GM18867 (cell line): ENCODE measurements at regions not wholly inside any gene's neighbourhood (a gene's known extent, or its start where the extent isn't known, plus 50 kb on each side); places are given as distances from the start of the nearest gene placed in this dataset.

Experiments
- ATAC-seq: cut with Tn5 transposase; IDR thresholded peaks from one replicate; pipeline ENCODE4 v1.9.1; 2021; ENCODE audit warnings: mild to moderate bottlenecking, moderate library complexity; ENCODE audit not compliant: unreplicated experiment

DNA sequence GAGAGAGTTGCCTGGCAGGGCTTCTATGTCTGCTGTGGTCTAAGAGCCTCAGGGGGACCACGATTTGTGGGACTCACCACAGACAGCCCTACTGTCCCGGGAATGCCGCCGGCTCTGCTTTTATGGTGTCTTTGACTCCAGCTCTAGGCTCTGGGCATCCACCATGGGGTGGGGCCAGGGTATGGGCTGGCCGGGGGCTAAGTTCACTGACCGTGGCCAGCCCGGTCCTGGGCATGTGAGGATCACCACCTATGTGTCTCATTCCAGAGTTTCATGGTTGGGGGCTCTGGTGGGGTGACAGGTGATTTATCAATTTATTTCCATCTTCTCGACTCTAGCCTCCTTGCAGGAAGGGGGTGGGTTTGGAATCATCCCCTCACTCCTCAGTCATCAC is 139.4 kb downstream of the GADD45G start:
- ATAC-seq, result no peak

DNA sequence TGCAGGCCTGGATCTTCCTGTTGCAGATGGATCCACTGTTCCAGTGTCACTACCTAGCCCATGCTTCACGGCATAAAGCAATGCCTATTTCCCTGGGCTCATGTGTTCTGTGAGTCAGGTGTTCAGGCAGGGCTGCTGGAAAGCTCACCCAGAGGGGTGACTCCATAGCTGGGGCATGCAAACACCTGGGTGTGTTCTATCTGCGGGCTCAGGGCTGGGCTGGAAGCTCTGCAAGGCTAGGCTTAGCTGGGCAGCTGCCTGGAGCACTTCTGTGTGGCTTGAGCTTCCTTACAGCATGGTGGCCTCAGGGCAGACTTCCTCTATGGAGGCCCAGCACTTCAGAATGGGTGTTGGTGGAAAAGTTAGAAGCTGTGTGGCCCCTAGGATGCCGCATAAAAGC is 139.9 kb downstream of the GADD45G start:
- ATAC-seq, result no peak

DNA sequence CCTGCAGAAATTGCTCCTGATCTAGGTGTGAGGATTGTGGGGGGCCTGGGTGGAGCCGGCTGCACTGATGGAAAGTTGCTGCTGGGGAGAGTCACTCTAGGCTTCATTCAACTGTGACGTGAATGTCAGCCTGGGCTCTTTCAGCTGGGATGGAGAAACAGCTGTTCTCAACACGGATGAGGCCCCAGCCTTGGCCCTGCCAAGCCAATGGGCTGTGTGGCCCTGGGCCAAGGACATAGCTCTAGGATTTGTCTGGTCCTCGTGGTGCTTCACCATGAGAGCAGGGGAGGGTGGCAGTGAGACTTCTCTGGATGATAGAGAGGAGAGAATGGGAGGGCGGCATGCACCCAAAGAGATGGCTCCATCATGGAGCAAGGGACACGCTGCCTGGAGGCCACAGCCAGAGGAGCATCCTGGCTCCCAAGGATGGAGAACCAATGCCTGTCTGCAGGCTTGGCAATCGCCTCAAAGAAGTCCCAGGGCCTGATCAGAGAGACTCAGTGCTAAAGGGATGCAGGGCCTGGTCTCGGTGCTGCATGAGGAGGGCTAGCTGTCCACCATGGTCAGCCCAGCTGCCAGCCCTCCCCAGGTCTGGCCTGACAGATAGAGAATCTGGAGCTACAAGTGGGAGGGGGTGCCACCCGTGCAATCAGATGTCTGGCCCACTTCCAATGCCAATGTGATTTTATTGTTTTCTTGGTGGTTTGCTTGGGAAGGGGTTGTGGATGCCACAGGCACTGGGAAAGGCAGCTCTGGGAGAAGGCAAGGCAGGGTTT is 141.0 kb downstream of the GADD45G start:
- no peak for ATAC-seq

DNA sequence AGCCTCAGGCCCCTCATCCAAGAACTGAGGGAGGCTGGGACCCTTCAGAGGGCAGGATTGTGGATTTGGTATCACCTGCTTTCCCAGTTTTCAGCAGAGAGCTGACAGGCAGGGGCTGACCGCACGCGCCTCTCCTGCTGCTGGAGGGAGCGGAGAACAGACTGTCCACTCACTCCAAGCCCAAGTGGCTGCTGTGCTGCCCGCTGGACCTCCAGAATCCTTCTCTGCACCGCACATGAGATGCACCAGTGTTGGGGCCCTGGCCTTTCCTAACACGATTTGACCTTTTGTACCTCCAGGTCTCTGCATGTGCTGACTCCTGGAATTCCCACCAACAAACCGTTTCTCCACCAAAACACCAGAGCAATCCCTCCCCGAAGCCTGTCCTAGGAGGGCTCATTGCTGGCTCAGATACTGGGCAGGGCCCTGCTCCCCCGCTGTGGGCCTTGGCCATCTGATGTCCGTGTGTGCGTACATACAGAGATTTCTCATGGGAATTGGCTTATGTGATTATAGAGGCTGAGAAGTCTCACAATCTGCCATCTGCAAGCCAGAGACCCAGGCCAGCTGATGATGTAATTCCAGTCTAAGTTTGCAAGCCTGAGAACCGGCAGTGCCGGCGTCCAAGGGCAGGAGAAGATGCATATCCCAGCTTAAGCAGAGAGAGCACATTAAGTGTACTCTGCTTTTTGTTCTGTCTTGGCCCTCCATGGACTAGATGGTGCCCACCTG is 141.7 kb downstream of the GADD45G start:
- no peak for ATAC-seq

DNA sequence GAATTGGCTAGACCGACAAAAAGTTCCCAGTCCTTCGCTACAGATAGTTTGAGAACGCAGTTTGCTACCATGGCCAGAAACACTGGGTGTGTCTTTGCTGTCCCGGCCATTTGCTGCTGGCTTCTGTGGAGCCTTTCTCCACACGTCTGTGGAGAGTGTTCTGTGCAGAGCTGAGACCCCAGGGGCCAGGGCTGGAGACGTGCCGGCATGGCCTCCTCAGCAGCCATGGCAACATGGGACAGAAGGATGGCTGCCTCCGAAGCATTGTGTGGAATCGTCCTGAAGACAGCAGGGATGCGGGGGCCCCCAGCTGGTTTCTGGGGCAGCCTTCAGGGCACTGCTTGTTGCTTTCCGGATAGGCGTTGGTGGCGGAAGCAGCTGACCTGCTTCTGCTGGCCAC is 142.8 kb downstream of the GADD45G start:
- no peak for ATAC-seq

DNA sequence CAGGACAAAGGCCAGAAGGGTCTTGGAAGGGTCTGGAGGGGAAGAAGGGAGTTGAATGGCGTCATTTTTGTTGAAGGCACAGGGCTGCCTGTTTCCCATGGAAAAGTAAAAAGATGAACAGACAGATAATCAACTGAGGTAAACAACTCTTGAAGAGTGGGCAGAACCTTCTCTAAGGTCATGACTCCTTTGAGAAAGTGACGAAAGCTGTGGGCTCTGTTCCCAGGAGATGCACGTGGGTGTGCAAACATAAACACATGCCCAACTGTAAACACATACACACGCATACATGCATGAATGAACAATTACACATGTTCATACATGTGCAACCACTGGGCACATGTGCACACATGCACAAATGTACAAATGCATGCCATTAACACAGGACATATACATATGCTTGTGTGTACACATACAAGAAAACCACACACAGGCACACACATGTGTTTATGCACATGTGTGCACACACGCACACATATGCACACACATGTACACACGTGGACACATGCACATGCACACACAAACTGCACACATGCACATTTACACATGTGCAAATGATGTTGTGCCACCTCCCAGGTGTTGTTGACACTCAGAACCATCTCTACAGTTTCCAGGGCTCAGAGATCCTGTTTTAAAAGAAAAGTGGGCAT is 143.3 kb downstream of the GADD45G start:
- ATAC-seq, result no peak

DNA sequence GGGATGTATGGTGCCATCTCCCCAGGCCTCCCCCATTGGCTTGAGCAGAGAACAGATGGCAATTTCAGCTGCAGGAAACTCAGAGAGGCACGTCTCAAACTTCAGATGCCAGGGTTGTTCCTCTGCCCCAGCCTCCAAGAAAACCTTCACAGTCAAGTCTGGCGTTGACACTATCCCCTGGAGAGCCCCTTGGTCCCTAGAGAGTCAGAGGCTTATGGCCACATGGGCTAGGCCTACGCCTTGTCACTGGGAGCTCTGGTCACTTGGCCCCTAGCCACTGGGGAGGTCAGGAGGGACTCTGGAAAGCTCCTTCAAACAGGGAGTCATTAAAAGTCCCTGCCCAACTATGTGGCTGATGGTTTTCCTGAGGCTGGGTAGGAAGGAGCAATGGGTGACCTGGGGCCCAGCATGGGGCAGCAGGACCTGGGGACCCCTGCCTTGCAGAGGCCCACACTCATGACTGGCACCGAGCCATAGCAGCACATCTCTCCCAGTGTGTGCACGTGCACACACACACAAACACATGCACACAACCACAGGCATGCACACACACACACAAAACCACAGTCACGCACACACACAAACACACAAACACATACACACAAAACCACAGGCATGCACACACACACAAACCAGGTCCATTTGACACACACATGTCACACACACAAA is 144.2 kb downstream of the GADD45G start:
- no peak for ATAC-seq

DNA sequence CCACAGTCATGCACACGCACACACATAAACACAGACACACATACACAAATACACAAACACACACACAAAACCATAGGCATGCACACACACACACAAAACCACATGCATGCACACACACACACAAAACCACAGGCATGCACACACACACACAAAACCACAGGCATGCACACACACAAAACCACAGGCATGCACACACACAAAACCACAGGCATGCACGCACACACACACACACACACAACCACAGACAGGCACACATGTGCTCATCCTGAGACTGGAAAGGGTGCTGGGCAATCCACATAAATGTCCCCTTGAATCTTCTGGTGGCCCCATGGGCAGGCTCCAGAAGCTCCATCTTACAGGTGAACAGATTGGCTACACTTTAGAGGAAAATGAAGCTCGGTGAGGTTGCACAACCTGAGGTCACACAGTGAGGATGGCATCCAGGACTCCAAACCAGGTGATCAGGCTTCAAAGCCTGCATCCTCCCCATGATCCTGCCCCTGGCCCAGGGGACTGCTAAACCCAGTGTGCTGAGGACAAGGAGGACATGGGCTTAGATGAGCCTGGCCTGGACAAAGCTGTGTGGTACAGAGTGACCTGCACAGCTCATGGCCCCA is 144.8 kb downstream of the GADD45G start:
- no peak for ATAC-seq

DNA sequence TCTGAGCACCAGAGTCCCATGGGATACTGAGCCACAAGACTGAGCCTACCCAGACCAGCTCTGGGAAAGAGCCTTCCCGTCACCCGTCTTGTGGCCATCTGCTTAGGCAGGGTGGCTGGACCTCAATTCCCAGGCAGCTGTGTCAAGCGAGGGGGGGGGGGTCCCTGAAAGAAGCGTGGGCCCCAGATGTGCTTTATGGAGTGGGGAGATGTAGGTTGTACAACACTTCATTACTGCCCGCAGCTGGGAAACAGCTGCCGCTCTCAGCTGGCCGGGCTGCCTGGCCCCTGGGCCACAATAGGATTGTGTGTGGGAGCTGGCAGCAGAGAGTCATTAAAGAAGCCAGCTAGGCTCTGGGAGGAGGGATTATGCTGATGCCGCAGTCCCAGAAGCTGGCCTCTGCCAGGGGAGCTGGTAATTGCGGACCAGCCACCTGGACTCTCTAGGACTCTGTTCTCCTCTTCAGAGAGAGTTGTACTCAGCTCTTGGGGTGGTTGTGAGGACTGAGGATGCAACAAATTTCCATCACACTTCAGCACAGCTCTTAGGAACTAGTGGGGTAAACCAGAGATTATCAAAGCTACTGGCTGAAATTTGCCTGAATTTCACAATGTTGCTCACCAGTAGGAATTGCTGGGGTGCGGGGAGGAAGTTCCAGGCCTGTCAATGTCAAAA is 145.4 kb downstream of the GADD45G start:
- ATAC-seq, result no peak

DNA sequence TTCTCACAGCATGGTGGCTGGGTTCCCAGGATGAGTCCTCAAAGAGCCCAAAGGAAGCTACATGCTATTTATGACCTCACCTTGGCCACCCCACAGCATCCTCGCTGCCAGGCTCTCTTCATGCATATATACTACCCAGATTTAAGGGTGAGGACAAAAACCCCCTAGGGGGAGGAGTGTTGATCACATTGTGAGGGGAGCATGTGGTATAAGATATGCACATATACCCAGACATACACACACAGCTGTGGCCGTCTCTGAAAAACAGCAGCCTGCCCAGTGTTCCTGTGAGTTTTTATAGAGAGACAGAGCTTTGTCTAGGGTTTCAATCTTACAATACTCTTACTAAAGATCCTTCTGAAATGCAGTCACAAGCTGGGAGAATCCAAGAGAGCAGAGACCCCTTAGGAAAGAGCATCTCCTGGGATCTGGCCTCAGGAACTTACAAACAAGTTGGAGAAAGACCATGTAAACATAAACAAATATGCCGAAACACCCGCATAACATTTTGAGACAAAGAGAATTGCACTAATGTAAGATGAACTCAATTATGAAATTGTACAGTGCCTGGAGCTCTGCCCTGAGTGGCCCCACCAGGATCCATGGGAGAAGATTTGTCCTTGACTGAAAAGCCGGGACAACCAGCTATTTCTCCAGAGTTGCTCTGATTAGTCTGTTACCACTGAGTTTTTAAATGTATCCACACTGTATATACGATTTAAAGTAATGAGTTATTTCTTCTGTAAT is 146.4 kb downstream of the GADD45G start:
- no peak for ATAC-seq

DNA sequence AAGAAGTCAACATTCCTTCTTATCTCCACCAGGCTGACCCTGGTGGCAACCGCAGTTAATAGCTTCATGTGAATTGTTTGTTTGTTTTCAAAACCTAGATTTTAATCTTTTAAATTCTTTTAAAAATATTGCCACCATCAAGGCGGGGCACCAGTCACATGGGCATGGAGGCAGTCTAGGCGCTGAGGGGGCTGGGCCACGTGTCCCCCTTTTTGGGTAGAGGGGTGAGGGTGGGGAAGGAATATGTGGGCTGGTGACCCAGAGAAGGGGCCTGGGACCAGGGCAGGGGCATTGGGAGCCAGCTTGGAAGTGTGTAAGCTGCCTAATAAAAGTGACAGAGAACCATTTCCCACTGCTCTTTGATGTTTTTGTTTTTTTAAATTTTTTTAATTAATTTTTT is 147.3 kb downstream of the GADD45G start:
- no peak for ATAC-seq

DNA sequence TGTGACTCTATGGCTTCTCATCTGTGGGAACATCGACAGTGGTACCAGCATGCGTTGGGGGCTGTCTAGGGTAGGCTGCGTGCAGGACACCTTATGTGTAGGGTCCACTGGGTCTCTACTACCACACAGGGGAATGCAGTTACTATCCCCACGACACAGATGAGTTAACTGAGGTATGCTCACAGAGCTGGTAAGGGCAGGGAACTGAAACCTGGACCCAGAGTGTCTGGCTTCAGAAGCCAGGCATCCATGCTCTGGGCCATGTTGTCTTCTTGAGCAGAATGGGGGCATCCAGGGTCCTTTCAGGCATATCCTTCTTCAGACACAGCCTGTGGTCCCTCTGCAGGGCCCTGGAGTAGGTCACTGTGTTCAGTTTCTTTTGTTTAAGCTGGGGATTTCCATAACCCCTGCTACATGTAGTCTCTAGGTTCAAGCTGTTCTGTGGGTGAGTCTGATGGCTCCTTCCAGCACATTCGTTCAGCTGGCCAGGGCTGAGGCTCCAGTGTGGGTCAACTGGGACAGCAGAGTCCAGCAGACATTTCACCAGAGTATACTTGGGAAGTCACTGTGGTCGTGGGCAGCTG is 148.8 kb downstream of the GADD45G start:
- no peak for ATAC-seq

DNA sequence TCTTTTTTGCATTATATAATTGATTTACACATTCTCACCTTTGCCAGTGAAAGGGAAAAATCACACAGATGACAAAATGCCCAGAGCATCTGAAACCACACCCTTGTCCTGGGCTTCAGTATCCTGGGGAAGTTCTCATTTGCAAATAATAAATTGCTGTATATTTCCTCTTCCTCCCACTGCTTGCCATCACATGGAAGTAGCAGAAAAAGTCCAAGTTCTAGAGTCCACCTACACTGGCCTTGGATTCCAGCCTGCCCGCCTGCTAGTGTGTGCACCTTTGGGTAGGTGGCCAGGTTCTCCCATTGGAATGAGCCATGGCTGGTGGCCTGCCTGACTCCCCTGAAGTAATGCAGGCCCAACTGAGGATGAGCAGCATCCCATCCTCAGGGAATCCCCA is 149.4 kb downstream of the GADD45G start:
- no peak for ATAC-seq

DNA sequence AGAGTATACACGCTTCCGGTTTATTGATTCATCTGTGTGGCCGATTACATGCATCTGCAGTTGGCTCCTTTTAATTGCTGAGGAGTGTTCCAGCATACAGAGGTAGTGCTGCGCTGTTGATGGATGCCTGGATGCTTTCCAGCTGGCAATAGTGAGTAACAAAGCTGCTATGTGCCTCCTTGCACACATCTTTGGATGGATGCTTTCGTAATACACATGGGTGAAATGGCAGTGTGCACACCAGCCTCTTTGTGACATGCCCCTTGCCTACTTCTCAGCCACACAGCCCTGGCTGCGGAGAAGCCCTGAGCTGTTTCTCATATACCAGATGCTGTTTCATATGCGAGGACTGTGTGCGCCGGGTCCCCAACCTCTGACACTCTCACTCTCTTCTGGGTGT is 151.0 kb downstream of the GADD45G start:
- ATAC-seq, result no peak

DNA sequence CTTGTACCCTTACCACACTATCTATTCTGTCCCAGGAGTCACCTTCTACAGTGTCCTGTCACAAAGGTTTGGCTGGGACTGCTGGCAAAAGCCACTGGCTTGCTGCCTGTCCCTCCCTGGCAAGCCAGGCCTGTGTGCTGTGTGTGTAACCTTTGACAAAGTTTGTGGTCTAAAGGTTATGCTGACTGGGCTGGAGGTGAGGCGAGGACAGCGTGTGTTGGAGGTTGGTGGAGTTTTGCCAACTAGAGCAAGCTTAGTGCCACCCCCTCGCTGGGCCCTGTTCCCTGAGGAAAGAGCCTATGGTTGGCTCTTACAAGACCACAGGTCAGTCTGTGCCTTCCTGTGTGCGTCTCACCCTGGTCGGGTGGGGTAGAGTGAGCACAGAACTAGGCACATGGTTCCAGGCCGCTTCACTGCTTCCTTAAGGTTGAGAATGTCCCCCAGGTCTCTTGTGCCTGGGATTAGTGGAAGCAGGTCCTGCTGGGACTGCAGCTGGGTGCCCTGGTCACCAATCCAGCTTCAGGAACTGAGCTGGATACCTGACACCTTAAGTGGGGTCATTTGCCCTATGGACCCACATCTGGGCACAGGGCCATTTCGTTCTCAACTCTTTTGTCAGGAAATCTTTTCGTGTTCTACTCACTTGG is 152.2 kb downstream of the GADD45G start:
- ATAC-seq, result no peak

DNA sequence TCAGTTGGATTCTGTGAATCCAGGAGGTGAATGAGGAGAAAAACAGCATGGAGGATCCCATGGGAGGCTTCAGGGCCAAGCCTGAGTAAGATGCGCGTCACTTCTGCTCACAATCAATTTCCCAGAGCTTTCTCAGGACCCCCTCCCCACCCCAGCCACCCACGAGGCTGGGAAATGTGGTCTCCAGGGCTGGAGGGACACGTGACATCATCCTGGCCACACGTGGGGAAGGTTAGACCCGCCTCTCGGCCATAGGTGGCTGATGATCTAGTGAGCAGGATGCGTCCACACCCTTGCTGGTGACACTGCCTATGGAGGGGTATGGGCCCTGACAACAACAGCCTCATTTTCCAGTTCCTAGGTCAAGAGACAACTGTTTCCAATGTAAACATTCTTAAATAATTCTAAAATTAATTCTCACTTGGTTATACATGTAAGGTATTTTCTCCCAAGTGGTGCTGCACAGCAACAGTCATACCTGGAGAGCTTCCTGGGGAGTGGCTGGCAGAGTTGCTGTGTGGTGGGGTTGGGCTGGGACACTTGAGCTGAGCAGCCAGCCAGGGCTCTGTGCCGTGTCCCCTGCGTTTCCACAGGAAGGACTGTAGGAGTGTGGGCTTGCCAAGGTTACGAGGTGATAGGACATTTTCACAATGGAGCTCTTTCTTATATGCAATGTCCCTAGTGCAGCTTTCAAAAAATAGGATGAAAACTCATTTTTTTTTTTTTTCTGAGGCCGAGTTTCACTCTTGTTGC is 153.1 kb downstream of the GADD45G start:
- ATAC-seq, result no peak

DNA sequence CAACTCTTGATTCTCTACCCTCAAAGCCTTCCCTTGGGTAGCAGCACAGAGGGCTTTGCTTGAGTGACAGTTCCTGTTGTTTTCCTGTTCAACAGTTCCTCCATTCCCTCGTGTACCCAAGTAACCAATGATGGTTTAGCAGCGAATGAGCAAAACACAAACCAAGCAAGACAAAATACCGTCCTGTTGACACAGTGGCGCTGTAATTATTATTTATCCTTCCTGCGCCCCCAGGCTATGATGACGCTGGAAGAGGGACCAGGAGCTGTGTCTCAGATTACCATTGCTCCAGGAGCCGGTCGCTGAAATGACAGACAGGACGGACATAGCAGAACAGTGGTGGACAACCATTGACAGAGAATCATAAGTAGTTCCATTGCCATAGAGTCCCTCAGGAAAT is 154.8 kb downstream of the GADD45G start:
- no peak for ATAC-seq

DNA sequence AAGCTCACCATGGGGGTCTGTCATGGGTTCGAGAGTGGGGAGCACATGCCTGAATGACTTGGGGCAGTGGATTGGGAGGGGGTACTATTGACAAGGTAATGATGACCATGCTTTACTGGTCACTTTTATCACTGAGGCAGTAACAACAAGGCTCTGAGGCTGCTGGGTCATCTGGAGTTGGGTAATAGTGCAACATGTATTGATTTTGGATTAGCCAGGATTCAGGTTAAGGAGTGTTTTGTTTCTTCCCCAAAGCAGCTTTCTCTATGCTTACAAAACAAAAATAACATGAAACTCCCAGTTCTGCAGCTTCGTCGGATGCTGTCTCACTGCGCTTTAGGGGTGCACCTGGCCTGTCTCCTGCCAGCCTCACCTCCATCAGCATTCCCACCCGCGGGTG is 155.3 kb downstream of the GADD45G start:
- no peak for ATAC-seq
